Smooth muscle cell (in vitro differentiated cells): ENCODE measurements at regions not wholly inside any gene's neighbourhood (a gene's known extent, or its start where the extent isn't known, plus 50 kb on each side); places are given as distances from the start of the nearest gene placed in this dataset.

ENCODE experiments used
- DNase-seq: peaks from one replicate; lab custom pipeline; 2025; ENCODE audit not compliant: unreplicated experiment; lab: John Stamatoyannopoulos, UW
- H2AFZ ChIP-seq: fragments of 200-600 bp; sonication (generic); 2 replicates; pipeline ENCODE4 v1.6.0; 2016; ENCODE audit warnings: antibody characterized with exemption, low read depth, mild to moderate bottlenecking
- H3F3A ChIP-seq: fragments of 200-600 bp; sonication (generic); 2 replicates; pipeline ENCODE4 v1.6.0; 2017; ENCODE audit warnings: antibody characterized with exemption, low read depth
- H3K27ac ChIP-seq: fragments of 200-600 bp; sonication (generic); 2 replicates; pipeline ENCODE4 v1.5.1; 2016; ENCODE audit warnings: low read depth, mild to moderate bottlenecking
- H3K27me3 ChIP-seq: fragments of 200-600 bp; sonication (generic); 2 replicates; pipeline ENCODE4 v1.6.1; 2016; ENCODE audit warnings: low read depth, mild to moderate bottlenecking
- H3K36me3 ChIP-seq: fragments of 200-600 bp; sonication (generic); 2 replicates; pipeline ENCODE4 v1.5.1; 2016; ENCODE audit warnings: low read depth
- H3K4me1 ChIP-seq: fragments of 200-600 bp; sonication (generic); 2 replicates; pipeline ENCODE4 v1.5.1; 2016; ENCODE audit warnings: low read depth
- H3K4me2 ChIP-seq: fragments of 200-600 bp; sonication (generic); 2 replicates; pipeline ENCODE4 v1.6.0; 2016; ENCODE audit warnings: mild to moderate bottlenecking
- H3K4me3 ChIP-seq: fragments of 200-600 bp; sonication (generic); 2 replicates; pipeline ENCODE4 v1.5.1; 2016; ENCODE audit warnings: mild to moderate bottlenecking
- H3K79me2 ChIP-seq: fragments of 200-600 bp; sonication (generic); 2 replicates; pipeline ENCODE4 v1.6.0; 2016; ENCODE audit warnings: low read depth, mild to moderate bottlenecking
- H3K9ac ChIP-seq: fragments of 200-600 bp; sonication (generic); 2 replicates; pipeline ENCODE4 v1.6.0; 2016; ENCODE audit warnings: low read depth
- H3K9me3 ChIP-seq: fragments of 200-600 bp; sonication (generic); replicated peaks from 2 replicates; pipeline ENCODE4 v1.5.1; 2016; ENCODE audit warnings: low read depth
- H4K20me1 ChIP-seq: fragments of 200-600 bp; sonication (generic); 2 replicates; pipeline ENCODE4 v1.6.0; 2016; ENCODE audit warnings: low read depth
- WGBS: methylation state at CpG from one replicate; pipeline ENCODE4 v1.1.7; 2016; ENCODE audit warnings: low lambda C conversion rate; 5-methylcytosine and 5-hydroxymethylcytosine counted together
- TF ChIP-seq, protein P1 (sequence below): fragments of 200-600 bp; sonication (generic); IDR thresholded peaks from 2 replicates; pipeline ENCODE4 v1.5.1; 2017; ENCODE audit warnings: borderline replicate concordance, mild to moderate bottlenecking, antibody characterized with exemption; ENCODE audit not compliant: insufficient read depth, poor library complexity, severe bottlenecking

DNA sequence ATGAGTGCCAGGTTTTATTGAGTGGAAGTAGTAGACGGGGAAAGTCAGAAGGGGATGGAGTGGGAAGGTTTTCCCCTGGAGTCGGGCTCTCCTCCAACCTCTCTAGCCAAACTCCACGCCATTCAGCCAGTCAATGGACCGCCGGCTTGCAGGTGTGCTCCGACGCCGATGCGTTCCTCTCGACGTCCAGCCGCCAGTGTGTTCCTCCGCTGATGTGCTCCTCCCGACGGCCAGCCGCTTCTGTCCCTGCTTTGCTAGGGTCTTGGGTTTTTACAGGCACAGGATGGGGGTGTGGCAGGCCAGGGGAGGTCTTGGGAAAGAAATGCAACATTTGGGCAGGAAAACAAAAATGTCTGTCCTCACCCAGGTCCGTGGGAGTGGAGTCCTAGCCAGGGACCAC, 94.3 kb upstream of the TEX51 start:
- no peaks in the 10 kb centered on the region for H3K79me2 ChIP-seq
- H3F3A ChIP-seq, result no peaks in the 10 kb centered on the region
- no peaks in the 10 kb centered on the region for H3K36me3 ChIP-seq
- H3K9ac ChIP-seq, result no peak overlapping the region
- H3K9me3 ChIP-seq, result no peaks in the 10 kb centered on the region
- H3K4me1 ChIP-seq, result peaks cover 4% of the 10 kb centered on the region
- WGBS, result 92% methylated on average over 17 of the region's 17 CpGs
- no peaks in the 10 kb centered on the region for H3K27me3 ChIP-seq
- no peak overlapping the region for H3K4me3 ChIP-seq
- H4K20me1 ChIP-seq, result no peaks in the 10 kb centered on the region
- TF ChIP-seq, protein P1, sequence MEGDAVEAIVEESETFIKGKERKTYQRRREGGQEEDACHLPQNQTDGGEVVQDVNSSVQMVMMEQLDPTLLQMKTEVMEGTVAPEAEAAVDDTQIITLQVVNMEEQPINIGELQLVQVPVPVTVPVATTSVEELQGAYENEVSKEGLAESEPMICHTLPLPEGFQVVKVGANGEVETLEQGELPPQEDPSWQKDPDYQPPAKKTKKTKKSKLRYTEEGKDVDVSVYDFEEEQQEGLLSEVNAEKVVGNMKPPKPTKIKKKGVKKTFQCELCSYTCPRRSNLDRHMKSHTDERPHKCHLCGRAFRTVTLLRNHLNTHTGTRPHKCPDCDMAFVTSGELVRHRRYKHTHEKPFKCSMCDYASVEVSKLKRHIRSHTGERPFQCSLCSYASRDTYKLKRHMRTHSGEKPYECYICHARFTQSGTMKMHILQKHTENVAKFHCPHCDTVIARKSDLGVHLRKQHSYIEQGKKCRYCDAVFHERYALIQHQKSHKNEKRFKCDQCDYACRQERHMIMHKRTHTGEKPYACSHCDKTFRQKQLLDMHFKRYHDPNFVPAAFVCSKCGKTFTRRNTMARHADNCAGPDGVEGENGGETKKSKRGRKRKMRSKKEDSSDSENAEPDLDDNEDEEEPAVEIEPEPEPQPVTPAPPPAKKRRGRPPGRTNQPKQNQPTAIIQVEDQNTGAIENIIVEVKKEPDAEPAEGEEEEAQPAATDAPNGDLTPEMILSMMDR, result no peak
- no peak overlapping the region for H3K27ac ChIP-seq
- no peak for DNase-seq
- no peak overlapping the region for H3K4me2 ChIP-seq
- no peak overlapping the region for H2AFZ ChIP-seq

DNA sequence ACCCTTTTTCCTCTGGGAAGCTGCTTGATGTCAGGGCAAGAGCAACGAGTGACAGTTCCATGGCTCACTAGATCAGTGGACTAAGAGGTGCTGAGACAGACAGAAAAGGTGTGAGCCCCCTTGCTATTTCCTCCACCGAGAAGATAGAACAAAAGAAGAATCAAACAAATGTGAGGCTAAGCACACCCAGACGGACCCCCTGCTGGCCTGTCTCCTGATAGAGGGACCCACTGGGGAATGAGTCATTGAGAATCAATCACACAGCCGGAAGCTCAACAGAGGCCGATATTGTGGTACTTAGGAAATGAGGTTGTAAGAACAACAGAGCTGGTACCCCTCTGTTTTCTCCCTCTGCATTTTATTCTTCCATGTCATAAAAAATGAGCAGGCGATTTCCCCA, 89.8 kb upstream of the TEX51 start:
- no peak overlapping the region for H3K9ac ChIP-seq
- H3K27me3 ChIP-seq, result no peaks in the 10 kb centered on the region
- WGBS, result 22% methylated on average over 6 of the region's 6 CpGs
- no peak overlapping the region for H3K4me2 ChIP-seq
- no peak for DNase-seq
- H3F3A ChIP-seq, result no peaks in the 10 kb centered on the region
- H3K4me3 ChIP-seq, result no peak overlapping the region
- no peak overlapping the region for H3K27ac ChIP-seq
- peaks cover 4% of the 10 kb centered on the region for H3K4me1 ChIP-seq
- TF ChIP-seq, protein P1, result no peak
- no peak overlapping the region for H2AFZ ChIP-seq
- H3K36me3 ChIP-seq, result no peaks in the 10 kb centered on the region
- no peaks in the 10 kb centered on the region for H4K20me1 ChIP-seq
- no peaks in the 10 kb centered on the region for H3K9me3 ChIP-seq
- H3K79me2 ChIP-seq, result no peaks in the 10 kb centered on the region

DNA sequence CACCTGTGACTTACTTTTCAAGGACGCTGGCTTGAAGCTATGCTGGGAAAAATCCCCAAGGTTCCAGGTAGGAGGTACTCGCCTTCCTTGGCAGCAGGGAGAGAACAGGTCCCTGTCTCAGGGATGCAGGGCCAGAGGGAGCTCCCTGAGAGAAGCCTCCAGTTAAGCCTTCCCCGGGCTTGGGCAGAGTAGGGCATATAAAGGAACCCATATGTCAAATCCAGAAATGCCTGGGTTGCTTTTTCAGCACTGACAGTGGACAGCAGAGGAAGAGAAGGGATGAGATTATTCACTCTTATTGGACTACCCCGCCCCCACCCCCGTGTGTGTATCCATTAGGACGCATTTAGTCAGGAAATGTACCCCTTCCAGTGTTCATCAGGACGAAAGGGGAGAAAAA, 89.3 kb upstream of the TEX51 start:
- H3K9me3 ChIP-seq, result no peaks in the 10 kb centered on the region
- no peak overlapping the region for H3K4me2 ChIP-seq
- no peaks in the 10 kb centered on the region for H3K36me3 ChIP-seq
- H3K4me3 ChIP-seq, result no peak overlapping the region
- no peak overlapping the region for H2AFZ ChIP-seq
- no peak overlapping the region for H3K27ac ChIP-seq
- no peaks in the 10 kb centered on the region for H3K27me3 ChIP-seq
- 57% methylated on average over 7 of the region's 7 CpGs for WGBS
- TF ChIP-seq, protein P1, result no peak
- peaks cover 4% of the 10 kb centered on the region for H3K4me1 ChIP-seq
- no peaks in the 10 kb centered on the region for H3F3A ChIP-seq
- no peaks in the 10 kb centered on the region for H4K20me1 ChIP-seq
- no peak overlapping the region for H3K9ac ChIP-seq
- DNase-seq, result no peak
- no peaks in the 10 kb centered on the region for H3K79me2 ChIP-seq

DNA sequence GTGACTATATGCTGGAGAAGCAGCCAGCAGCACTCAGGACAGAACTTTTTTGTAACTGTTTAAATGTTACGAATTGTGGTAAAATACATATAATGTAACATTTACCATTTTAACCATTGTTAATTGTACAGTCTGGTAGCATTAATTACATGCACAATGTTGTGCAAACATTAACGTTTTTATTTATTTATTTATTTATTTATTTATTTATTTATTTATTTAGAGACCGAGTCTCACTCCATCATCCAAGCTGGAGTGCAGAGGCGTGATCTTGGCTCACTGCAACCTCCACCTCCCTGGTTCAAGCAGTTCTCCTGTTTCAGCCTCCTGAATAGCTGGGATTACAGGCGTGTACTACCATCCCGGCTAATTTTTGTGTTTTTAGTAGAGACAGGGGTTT, 88.7 kb upstream of the TEX51 start:
- TF ChIP-seq, protein P1, result no peak
- no peaks in the 10 kb centered on the region for H3F3A ChIP-seq
- H3K4me2 ChIP-seq, result no peak overlapping the region
- H3K9ac ChIP-seq, result no peak overlapping the region
- H3K27me3 ChIP-seq, result no peaks in the 10 kb centered on the region
- H3K79me2 ChIP-seq, result no peaks in the 10 kb centered on the region
- no peaks in the 10 kb centered on the region for H4K20me1 ChIP-seq
- no peak overlapping the region for H3K4me3 ChIP-seq
- no peaks in the 10 kb centered on the region for H3K36me3 ChIP-seq
- peaks cover 4% of the 10 kb centered on the region for H3K4me1 ChIP-seq
- no peak overlapping the region for H2AFZ ChIP-seq
- 92% methylated on average over 6 of the region's 6 CpGs for WGBS
- DNase-seq, result no peak
- no peak overlapping the region for H3K27ac ChIP-seq
- no peaks in the 10 kb centered on the region for H3K9me3 ChIP-seq
